ENCODE measurements at regions not wholly inside any gene's neighbourhood (a gene's known extent, or its start where the extent isn't known, plus 50 kb on each side); places are given as distances from the start of the nearest gene placed in this dataset.
"Not testable (repeated sequence)": the region's sequence is repeated elsewhere in the genome, so short reads cannot be mapped to it uniquely, and the experiment has no call there.

GRCh38 chr7:17095931-17096330, 202.5 kb upstream of the AHR start:
- DNase-seq = peak; percentile 42 to 45 (median 42)

DNA sequence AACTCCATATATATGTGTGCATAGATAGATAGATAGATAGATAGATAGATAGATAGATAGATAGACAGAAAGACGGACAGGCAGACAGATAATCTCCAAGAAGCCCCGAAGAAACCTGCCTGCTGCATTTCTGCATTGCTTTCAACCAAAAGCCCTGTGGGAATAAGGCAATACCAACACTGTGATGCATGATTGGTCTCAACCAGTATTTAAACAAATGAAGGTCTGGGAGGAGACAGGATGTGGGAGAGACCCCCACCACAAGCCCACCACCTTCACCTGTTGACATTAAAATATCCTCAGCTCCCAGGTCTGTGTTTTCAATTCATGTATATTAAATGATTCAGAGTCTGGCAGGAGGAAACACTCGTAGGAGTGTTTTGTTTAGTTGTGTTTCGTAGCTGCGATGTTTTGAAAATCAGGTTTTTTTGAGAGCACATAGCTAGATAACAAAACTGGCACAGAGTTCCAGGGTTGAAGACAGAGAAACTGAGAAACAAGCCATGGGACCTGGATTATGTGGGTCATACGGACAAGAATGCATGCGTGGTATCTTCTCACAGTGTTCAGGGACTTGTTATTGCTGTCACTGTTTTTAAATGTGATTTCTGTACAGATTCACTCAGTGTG, 200.7 kb upstream of the AHR start:
- no peak for DNase-seq

DNA sequence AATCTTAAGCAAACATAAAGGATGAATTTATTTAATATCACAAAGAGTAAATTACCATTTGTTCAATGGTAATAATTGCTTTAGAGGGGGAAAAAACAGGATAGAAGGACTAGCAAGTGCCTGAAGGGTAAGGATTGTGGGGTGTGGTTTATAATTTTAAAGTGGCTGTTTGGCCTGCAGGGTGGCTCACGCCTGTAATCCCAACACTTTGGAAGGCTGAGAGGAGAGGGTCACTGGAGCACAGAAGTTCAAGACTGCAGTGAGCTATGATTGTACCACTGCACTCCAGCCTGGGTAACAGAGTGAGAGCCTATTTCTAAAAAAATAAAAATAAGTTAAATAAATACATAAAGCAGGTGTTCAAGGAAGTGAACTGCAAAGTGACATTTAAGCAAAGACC, 199.9 kb upstream of the AHR start:
- DNase-seq = no peak

- peak in 1 of 3 donors; percentile 24 for DNase-seq
Observed at GRCh38 chr7:17099083-17099973, 199.1 kb upstream of the AHR start.

DNA sequence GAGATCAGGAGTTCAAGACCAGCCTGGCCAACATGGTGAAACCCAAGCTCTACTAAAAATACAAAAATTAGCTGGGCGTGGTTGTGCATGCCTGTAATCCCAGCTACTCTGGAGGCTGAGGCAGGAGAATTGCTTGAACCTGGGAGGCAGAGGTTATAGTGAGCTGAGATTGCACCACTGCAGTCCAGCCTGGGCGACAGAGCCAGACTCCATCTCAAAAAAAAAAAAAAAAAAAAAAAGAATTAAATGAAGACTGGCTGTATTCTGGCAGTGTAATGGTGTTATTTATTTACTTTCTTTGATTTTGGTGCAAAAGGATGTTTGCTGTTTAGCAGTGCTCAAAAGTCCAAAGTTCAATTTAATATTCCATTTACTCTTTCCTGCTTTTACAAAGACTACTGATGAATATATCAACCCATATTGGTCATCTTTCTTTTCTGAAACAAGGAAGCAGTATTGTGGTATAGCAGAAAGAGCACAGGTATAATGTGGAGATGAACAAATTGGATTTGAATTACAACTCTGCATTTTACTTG, 198.4 kb upstream of the AHR start:
- not testable (repeated sequence) for DNase-seq

DNA sequence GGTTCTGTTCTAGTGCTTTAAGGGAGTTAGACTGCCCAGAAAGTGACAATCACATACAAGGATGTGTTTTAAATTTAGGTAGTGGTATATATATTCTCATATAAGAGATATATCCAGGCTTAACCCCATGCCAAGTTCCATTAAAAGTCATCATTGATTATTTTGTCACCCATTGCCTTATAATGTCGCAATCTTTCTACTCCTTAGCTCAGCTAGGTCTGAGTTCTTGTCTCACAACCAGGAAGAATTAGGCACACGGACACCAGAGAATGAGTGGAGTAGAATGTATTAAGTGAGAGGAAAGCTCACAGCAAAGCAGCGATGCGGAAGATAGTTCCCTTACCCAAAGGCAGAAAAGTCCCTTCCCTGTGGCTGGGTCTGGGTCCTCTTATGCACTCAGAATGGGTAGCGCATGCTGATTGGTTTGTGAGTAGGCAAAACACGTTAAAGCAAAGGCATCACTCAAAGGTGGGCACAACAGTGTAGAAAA, 197.2 kb upstream of the AHR start:
- no peak for DNase-seq

DNA sequence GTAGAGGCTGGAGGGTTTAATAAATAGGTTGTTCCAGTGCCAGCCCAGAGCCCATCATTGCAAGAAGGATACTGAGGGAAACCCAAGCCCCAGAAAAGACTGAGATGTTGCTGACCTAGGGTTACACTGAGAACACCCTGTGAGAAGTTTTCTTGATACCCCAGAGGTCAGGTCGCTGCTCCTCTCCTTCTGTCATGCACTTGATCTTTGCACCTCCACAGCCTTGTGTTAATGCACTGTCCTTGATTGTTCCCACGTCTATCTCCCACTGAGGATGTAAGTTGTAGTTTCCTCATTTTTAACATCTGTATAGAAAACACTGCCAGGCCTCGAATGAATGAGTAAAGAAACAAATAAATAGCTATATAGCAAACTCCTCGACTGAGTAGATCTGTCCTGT, 195.3 kb upstream of the AHR start:
- DNase-seq = no peak

DNA sequence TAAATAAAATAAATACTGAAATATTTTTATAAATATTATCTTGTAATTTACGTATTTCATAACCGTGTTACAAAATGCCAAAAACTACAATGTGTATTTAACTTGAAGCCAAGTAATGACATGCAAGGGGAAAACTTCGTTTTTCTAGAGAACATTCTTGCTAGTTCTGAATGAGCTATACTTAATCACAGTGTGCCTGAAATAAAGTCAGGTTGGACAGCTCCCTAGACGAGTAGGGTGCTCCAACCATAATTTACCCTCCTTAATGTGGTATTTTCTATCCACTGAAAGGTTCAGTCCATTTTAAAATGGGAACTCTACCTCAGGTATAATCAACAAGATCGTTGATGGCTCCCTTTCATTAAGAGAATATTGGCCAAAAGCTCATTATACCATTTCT, 194.5 kb upstream of the AHR start:
- no peak for DNase-seq

DNA sequence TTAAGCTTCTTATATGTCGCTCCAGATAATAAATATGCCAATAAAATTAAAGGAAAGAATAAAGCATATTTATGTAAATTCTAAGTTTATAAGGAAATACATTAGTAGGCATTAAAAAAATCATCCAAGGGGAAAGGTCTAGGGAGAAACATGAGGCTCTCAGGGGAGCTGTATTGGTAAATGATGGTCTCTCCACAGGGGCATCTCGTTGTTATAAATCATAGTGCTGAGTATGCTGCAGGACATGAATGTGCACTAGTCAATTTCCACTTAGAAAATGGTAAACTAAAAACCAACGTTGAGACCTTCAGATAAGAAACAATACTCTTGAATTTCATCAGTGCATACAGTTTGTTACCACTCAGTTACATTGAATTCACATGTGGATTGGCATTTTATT, 194.0 kb upstream of the AHR start:
- no peak for DNase-seq

- no peak for DNase-seq
Observed at GRCh38 chr7:17105701-17106100, 192.8 kb upstream of the AHR start.

- no peak for DNase-seq
Observed at GRCh38 chr7:17108049-17108584, 190.3 kb upstream of the AHR start.

DNA sequence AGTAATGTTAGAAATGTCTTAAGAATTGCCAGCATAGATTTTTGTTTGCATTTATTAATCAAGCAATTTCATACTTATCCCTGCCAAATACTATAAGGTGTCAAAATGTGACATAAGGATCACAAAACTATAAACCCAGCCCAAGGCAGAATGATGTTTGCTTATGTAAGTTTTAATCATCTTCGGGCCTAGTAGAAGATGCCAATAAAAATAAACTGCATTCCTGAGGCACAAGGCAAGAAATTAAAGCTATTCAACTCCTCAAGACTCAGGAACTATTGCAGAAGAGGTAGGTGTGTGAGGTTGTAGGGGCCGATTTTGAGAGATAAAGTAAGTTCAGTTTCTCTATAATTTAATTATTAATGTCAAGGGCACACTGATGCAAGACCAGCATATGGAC, 189.4 kb upstream of the AHR start:
- no peak for DNase-seq

DNA sequence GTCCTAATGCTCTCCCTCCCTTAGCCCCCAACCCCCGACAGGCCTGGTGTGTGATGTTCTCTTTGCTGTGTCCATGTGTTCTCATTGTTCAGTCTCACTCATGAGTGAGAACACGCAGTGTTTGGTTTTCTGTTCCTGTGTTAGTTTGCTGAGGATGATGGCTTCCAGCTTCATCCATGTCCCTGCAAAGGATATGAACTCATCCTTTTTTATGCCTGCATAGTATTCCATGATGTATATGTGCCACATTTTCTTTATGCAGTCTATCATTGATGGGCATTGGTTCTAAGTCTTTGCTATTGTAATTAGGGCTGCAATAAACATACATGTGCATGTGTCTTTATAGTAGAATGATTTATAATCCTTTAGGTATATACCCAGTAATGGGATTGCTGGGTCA, 184.7 kb upstream of the AHR start:
- not testable (repeated sequence) for DNase-seq

- no peak for DNase-seq
Observed at GRCh38 chr7:17118412-17118811, 180.0 kb upstream of the AHR start.

DNA sequence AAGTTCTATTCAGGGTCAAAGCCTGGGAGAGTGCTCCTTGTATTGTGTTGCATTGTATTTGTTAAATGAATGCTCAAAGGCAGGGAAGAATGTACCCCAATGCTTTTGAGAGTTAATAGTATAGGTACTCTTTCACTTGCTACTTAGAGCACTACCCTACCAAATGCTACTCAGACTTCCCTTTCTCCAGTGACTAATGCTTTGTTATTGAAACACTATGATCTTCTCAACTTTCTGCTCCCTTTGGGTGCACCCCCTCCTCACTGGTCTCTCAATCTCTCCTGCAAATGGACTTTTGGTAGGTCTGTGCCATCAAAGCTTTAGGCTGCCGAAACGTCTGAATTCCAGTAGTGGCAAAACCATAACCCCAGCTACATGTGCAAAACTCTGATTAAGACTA, 177.7 kb upstream of the AHR start:
- peak; percentile 30 to 60 (median 54) for DNase-seq

- DNase-seq = no peak
Observed at GRCh38 chr7:17121671-17122070, 176.8 kb upstream of the AHR start.

- peak; percentile 79 to 94 (median 91) for DNase-seq
Observed at GRCh38 chr7:17123020-17123419, 175.4 kb upstream of the AHR start.

DNA sequence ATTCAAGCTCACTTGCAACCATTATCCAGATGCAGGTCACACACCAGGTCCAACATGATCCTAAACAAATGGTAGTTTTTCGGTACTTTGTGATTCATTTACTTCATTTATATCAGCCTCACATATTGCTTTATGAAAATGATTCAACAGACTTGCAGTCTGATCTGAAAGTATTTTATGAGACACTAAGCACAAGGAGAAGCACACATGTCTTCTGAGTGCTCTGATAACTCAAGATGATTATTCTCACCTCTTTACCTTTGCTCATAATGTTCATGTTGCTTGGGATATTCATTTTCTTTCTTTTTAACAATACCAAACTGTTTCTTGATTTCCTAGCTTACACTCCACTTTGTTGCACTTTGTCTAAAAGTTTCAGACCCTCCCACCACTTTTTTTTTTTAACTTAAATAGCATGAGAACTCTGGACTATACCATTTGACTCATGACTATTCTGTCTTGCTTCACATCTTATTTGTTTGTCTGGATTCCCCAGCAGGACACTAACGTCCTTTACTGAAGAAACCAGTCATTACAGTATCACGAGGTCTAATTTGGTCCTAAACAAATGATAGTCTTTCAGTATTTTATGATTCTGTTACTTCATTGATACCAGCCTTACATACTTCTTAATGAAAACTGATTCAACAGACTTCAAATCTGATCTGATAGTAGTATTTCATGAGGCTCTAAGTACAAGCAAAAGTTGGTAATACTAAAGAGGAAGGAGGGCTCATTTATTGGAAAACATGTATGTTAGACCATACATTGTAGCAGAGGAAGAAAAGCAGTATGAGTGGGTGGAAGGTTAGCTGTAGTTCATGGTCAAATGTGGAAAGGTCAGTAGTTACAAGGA, 171.8 kb upstream of the AHR start:
- peak; percentile 36 to 79 (median 72) for DNase-seq

DNA sequence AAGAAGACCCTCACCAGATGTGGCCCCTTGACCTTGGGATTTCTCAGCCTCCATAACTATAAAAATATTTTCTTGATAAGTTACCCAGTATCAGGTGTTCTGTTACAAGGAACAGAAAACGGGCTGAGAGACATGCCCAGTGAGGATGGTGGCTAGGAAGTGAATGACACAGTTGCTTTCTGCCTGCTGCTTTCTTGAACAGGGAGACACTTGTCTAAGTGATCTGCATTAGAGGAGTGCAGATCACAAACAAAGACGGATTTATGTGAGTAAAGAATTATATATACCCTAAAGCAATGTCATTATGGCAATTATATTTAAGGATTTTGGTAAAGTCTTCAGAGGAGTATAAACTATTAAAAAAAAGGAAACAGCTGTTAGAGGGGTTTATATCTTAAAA, 169.2 kb upstream of the AHR start:
- no peak for DNase-seq

- peak in 1 of 3 donors; percentile 28 for DNase-seq
Observed at GRCh38 chr7:17130281-17131059, 168.0 kb upstream of the AHR start.

GRCh38 chr7:17131060-17131345, 167.4 kb upstream of the AHR start:
- no peak for DNase-seq
